GM18517 (cell line): ENCODE measurements at regions not wholly inside any gene's neighbourhood (a gene's known extent, or its start where the extent isn't known, plus 50 kb on each side); places are given as distances from the start of the nearest gene placed in this dataset.
A peak's percentile ranks its signal among the peaks of the same experiment; 100 is the strongest.

Experiments used
- ATAC-seq: cut with Tn5 transposase; IDR thresholded peaks from one replicate; pipeline ENCODE4 v1.9.1; 2021; ENCODE audit warnings: mild to moderate bottlenecking, moderate library complexity; ENCODE audit not compliant: unreplicated experiment

DNA sequence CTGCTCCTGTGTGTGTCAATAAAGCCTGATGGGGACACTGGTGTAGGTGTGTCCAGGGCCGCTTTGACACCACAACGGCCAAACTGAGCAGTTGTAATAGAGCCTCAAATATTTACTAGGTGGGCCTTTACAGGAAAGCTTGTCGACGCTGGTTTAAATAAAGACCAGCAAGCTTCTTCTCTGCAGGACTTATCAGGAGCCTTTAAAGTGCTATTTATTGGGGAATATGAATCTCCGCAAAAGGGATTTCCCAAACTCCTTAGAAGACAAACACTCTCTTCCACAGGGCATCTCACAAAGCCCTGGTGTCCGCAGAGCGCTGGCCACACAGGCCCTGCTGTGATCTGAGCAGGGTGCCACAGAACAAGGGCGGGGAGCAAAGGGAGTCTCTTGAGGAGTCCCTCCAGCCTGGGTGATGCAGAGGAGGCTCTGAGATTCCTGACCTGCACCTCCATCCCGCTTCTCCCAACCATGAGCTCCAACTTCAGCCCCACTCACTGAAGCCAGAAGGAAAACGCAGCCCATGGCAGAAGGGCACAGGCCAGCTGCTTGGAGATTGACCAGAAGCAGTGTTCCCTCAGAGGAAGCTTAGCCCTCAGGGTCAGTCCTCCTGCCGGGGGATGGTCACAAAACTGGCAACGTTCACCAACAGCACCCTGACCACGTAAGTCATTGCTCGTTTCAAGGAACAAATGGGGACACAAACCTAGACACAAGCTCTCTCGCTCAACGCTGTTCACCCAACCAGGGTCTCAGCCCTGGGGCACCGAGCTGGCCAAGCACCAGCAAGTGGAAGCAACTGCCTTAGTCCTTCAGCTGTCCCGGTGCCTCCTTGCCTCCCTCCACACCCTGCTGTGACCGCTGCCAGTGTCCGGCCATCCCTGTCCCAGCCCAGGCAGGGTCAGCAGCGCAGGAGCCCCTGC is 129.5 kb downstream of the OAT start:
- no peak for ATAC-seq

DNA sequence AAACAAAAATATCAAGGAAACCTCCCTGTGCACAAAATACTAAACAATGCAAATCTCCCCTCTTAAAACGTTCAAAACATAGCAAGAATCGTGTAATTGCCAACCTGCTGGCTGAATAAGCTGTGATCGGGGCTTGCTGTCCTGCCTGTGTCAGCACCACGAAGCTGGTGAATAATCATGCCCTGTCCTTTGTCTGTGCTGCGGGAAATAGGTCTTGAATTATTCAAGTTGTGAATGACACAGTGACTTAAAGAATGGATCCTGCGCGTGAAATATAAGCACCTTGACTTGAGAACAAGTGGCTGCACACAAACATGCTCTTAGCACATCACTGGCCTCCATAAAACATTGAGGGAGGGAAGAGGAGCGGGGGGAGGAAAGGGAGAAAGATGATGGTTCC is 130.2 kb downstream of the OAT start:
- no peak for ATAC-seq

GRCh38 chr10:124287791-124288190 is 130.9 kb downstream of the OAT start:
- ATAC-seq: no peak

- ATAC-seq: no peak
Measured at GRCh38 chr10:124287071-124287685, 131.5 kb downstream of the OAT start.

GRCh38 chr10:124286621-124287020 is 132.1 kb downstream of the OAT start:
- no peak for ATAC-seq

DNA sequence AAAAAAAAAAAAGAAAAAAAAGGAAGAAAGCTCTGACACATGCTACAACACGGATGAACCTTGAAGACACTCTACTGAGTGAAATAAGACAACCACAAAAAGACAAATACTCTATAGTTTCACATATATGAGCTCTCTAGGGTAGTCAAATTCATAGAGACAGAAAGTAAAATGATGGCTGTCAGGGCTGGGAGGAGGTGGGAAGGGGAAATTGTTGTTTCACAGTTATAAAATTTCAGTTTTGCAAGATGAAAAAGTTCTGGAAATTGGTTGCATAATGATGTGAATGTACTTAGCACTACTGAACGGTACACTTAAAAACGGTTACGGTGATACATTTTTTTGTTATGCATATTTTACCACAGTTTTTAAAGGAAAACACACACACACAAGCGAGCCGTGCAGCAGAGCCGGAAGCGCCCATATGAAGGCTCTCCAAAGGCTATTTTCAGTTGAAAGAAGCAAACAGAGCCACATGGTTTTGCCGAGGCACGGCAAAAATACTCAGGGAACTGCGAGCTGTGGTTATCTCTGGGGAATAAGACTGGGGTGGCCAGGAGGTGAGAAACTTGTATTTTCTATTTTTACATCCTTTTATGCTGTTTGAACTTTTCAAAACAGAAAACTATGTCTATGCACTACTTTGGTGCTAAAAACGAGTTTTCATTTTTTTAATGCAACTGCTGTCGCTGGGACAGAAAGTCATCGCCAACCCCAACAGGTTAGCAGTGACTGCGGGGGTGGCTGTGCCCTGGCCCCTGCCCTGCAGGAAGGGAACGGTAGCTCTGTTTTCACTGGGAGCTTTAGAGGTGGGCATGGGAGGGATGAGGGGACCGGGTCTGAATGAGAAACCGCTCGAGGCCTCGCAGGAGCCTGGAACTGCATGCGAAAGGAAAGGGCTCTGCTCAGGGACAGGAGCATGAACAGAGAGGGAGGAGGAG is 132.9 kb downstream of the OAT start:
- ATAC-seq: peak; percentile 80

GRCh38 chr10:124283949-124284250 is 134.8 kb downstream of the OAT start:
- no peak for ATAC-seq

DNA sequence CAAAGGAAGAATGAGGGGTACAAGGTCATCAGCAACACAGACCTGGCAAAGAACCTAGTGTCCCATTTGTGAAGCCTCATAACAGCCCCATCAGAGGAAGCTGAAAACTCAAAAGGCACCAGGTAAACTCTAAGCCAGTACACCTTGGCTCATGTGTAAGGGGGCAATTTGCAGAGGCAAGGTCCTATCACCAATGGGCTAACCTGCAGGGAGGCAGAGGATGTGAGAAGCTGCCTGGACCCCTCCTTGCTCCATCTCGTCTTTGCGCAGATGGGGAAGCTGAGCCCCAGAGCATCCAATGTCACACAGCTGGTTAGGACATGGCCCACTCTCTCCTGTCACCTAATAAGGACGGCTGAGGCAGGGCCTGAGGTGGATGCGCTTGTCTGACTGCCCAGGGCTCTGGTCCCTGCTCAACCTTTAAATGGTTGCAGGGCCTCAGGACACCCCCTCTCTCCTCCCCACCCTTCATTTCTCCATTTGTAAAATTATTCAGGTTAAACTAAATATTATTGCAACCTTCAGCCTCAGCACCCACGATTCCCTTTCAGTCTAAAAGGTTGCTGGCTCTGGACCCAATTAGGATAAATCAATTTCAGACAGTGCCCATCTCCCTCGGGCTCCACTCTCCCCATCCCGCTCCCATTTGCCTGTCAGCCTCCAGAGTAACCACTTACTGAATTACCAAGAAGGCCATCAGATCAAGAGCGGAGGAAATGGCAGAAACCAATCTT is 135.3 kb downstream of the OAT start:
- ATAC-seq: no peak

DNA sequence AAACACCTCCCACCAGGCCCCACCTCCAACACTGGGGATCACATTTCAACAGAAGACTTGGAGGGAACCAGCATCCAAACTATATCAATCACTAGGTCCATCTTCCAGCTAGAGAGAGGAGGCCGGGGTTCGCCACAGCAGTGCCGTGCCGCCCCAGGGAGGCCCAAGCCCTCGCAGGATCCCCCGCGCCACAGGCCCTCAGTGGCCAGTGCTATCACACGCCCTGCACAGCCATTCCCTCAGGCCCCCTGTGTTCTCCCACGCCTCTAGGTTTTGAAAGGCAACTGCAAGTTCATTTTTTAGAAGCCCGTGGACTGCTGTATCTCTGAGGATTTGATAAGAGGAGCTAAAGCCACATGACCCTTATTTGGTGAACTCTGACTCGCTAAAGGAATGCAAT is 136.4 kb downstream of the OAT start:
- no peak for ATAC-seq

DNA sequence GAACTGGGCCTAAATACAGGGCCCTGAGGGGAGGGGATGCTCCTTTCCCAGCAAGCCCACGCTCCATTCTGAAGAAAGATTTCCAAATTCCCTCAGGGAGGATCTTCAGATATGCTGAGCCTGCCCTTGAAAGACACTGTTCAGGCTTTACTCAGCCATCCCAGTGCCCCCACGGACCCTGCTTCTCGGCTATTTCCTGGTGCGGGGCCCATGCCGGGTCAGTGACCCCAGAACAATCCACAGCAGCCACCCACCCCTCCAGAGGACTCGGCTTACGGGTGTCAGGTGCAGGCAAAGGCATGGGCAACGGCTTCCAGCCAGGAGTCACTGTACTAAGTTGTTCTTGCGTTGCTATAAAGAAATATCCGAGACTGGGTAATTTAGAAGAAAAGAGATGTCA is 137.1 kb downstream of the OAT start:
- no peak for ATAC-seq

- ATAC-seq: no peak
Measured at GRCh38 chr10:124280916-124281315, 137.8 kb downstream of the OAT start.

DNA sequence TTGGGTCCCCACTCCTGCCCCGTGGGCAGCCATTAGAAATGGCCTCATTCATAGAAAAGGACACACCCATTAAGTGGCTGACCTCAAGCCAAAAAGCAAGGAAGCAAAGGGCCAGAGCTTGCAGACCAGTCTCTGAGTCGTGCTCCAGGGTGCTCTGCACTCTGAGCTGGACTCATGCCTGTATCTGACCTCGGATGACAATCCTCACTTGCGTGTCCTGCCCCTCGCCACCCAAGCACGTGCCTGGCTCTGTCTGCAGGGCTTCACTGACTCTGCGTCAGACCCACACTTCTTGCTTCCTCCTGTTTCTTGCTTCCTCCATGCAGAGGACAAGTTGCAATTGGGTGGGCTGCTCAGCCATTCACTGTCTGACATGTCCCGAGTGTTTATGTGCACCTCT is 138.8 kb downstream of the OAT start:
- no peak for ATAC-seq

- ATAC-seq: no peak
Measured at GRCh38 chr10:124279298-124279697, 139.4 kb downstream of the OAT start.

DNA sequence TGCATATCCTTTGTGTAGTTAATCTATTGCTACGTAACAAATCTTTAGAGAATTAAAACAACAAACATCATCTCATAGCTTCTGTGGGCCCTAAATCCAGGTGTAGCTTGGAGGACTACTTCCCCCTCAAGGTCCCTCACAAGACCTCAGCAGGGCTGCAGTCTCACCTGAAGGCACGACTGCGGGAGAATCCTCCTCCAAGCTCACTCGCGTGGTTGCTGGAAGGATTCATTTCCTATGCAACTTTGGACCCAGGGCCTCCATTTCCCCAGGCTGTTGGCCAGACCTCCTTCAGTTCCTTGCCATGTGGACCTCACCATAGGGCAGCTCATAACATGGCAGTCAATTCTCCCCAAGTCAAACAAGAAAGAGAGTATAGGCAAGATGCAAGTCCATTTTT is 140.4 kb downstream of the OAT start:
- no peak for ATAC-seq

DNA sequence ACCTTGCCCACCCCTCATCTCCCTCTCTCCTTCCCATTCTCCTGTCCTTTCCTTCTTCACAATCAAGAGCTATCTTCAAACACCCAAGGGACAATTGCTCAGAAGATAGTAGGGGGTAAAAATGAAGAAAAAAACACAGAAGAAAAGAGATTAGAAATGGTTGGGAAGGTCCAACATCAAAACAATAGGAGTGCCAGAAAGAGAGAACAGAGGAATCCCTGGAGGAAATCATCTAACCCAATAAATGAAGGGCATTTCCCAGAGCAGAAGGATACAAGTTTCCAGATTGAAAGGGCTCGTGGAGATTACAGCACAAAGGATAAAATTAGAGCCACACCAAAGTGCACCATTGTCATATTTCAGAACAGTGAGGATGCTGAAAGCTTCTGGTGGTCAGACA is 145.6 kb downstream of the OAT start:
- no peak for ATAC-seq

GRCh38 chr10:124271676-124272075 is 147.0 kb downstream of the OAT start:
- ATAC-seq: no peak

GRCh38 chr10:124270530-124271327 is 148.0 kb downstream of the OAT start:
- no peak for ATAC-seq

DNA sequence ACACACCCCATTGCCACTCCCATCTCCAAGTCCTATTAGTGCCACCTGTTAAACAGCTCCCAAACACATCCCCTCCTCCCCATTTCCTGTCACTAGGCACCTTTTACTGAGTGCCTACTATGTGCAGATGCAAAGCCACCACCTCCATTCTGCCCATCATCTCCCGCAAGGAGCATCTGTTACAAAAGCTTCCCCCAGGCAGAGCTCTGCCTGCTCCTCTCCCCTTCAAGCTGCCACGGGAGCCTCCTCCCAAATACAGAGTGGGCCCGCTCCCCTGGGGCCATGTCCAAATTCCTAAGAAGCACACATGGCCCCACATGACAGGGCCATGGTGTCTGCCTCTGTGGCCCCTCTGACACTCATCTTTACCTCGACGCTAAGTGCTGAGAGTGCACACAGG is 149.7 kb downstream of the OAT start:
- no peak for ATAC-seq

DNA sequence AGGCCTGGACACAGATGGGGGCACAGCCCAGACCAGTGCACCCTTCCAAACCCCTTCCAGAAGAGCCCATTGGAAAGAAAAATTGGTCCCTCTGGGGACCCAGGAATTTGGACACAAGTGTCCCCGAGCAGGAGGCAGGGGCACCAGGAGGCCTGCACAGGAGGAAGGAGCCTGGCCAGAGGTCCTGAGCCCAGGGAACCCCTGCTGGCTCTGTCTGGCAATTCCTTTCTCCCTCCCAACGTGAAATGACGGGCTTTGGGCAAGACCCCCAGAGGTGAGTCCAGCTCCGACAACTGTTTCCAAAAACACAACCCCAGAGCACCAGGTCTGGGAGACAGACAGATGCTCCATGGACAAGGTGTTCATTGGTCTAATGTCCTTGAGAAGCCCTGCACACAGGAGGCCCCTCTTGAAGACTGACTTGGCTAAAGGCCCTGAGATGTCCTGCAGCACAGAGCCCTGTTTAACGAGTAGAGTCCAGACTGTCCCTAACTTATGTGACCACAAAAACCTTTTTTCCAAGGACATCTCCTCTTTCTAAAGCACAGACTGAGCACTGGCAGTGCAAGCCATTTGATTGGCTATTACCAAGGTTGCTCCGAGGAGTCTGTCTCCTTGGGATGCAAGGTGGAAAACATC is 150.7 kb downstream of the OAT start:
- ATAC-seq: no peak
